LNCAP (cell line): ENCODE measurements at regions not wholly inside any gene's neighbourhood (a gene's known extent, or its start where the extent isn't known, plus 50 kb on each side); places are given as distances from the start of the nearest gene placed in this dataset.

Experiments
- TF ChIP-seq, protein P1 (sequence below): fragments of 450-650 bp; IDR thresholded peaks from 2 replicates; pipeline ENCODE4 v1.5.1; 2017; ENCODE audit warnings: mild to moderate bottlenecking

DNA sequence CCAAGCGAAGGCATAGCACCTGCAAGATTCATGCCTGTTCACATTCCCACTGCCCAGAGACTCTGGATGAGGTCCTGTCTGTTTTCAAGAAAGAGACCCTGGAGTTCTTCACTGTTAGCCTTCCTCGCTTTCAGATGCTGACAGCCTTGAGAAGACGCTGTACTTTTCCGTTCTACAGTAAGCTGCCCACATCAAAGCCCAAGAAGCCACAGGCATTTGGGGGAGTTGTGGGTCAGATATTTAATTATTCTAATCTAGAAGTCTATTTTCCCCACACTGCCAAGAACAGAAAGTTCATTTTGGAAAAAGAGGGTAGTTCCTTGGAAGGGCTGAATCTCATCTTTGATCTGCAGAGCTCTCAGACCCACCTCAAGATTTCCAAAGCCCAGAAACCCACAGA lies 127.9 kb downstream of the AXIN2 start:
- TF ChIP-seq, protein P1, sequence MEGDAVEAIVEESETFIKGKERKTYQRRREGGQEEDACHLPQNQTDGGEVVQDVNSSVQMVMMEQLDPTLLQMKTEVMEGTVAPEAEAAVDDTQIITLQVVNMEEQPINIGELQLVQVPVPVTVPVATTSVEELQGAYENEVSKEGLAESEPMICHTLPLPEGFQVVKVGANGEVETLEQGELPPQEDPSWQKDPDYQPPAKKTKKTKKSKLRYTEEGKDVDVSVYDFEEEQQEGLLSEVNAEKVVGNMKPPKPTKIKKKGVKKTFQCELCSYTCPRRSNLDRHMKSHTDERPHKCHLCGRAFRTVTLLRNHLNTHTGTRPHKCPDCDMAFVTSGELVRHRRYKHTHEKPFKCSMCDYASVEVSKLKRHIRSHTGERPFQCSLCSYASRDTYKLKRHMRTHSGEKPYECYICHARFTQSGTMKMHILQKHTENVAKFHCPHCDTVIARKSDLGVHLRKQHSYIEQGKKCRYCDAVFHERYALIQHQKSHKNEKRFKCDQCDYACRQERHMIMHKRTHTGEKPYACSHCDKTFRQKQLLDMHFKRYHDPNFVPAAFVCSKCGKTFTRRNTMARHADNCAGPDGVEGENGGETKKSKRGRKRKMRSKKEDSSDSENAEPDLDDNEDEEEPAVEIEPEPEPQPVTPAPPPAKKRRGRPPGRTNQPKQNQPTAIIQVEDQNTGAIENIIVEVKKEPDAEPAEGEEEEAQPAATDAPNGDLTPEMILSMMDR, result no peak

- TF ChIP-seq, protein P1, result no peak
Measured at GRCh38 chr17:65433157-65433556, 128.3 kb downstream of the AXIN2 start.

DNA sequence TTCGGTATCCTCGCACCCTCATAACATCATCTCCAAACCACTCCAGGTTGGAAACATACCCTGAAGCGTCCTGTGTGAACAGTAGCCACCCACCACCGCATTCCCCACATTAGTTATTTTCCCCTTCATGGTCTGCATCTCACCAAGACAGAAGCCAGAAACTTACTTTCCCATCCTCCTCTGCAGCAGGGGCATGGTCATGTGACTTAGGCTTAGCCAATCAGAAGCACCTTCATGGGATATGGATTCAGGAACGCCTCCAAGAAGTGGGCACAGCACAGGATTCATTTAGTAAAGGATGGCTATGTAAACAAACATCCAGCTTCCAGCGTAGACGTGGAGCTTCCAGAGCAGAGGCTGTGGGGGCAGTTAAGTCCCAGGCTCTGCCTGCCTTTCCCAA lies 130.3 kb downstream of the AXIN2 start:
- TF ChIP-seq, protein P1, result no peak

GRCh38 chr17:65430209-65430833 lies 131.1 kb downstream of the AXIN2 start:
- TF ChIP-seq, protein P1, result no peak

DNA sequence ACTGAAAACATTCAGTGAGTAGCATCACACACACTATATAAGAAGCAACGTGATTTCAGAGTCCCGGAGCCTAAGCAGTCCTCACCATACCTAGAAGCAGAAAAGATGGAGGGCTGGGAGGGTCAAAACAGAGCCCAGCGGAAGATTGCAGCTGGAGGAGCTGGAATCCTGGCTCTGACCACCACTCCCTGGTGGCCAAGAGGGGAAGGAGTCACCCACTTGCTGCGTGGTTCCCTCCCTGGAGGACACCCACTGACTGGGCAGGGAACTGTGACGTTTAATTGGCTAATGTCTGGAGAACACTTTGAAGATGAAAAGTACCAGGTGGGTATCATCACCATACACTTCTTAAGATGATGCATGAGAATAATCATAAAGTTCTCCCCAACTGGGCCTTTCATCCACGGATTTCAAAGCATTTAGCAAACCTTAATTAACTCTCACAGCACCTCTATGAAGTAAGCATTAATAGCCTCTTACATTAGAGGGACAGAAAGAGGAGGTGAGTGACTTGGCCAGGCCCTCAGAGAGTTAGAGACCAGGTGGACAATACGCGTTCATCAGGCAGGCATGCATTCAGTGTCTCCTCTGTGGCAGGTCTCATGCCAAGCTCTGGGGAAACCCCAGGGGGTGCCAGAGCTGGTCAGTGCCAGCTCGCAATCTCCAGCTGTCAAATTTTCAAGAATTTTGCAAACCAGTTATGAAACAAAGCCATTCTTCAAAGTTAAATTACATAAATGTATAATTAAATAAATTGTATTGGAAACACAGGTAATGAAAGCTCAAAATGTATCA lies 137.9 kb downstream of the AXIN2 start:
- TF ChIP-seq, protein P1, result no peak

DNA sequence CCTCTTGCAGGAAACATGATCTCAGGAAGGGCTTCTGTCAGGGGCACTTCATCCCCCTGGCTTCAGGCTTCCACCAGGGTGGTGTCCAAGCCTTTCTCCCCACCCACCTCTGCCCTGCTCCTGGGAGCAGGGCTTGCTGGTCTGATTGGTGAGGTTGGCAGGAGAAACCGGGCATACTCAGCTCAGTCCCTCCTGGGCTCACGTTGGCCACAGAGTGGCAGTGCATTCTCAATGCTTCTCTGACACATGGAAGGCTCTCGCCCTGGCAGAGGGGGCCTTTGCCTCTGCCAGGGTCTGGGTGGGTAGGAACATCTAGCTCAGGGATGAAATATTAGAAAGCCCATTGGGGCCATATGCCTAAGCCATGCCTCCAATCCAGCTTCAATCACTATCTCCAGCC lies 142.8 kb downstream of the AXIN2 start:
- TF ChIP-seq, protein P1, result no peak

DNA sequence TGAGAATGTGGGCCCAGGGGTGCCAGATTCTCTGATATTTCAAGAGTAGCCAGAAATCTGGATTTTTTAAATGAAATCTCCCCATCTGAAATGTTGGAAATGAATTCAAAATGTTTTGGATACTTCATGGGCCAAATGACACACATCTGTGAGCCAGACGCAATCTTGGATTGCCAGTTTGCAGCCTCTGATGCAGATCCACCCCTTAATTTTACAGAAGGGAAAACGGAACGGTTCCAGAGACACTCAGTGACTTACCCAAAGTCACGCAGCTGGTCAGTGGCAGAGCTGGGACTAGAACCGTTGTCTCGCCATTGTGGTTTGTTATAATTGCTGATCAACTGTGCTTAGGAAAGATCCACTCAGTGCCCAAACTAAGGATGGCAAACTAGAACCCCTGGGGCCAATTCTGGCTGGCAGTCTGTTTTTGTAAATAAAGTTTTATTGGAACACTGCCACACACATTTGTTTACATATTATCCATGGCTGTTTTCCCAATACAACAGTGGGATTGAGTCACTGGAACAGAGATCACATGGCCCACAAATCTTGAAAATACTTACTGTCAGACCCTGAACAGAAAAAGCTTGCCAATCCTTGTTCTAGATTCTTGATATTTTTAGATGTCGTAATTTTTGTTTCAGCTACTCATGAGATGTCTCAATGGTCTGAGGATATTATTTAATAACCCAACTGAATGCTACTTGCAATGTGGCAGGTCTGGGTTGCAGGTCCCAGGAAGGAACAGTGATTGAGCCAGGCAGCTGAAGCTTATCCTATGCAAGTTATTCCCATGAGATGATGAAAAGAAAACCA lies 143.8 kb downstream of the AXIN2 start:
- TF ChIP-seq, protein P1, result no peak
